PC-3 (cell line): ENCODE measurements at regions not wholly inside any gene's neighbourhood (a gene's known extent, or its start where the extent isn't known, plus 50 kb on each side); places are given as distances from the start of the nearest gene placed in this dataset.

Experiments
- ATAC-seq: fragments of 200-7000 bp; cut with Tn5 transposase; 2 replicates; pipeline ENCODE4 v1.9.1; 2020; ENCODE audit warnings: mild to moderate bottlenecking, moderate library complexity
- BruUV-seq: library from RNA; stranded (reverse); fragments of 400-500 nt; replicated peaks from 2 replicates; lab custom pipeline; 2021; lab: Mats Ljungman, UMichigan
- CTCF ChIA-PET: fragments of 300-600 bp; sonication (Branson Sonifier 250); formaldehyde crosslinking; loops from one replicate; lab custom pipeline; 2022; ENCODE audit warnings: antibody characterized with exemption; lab: Charles Lee
- POLR2A ChIA-PET: fragments of 300-600 bp; sonication (Branson Sonifier 250); formaldehyde crosslinking; loops from one replicate; lab custom pipeline; 2022; ENCODE audit warnings: antibody characterized with exemption; ENCODE audit not compliant: unreplicated experiment; lab: Charles Lee
- DNase-seq: peaks from one replicate; pipeline ENCODE4 v3.0.0-alpha.2; 2015
- H2AFZ ChIP-seq: fragments of 300-600 bp; sonication (generic); 2 replicates; pipeline ENCODE4 v1.6.0; 2016; ENCODE audit warnings: antibody characterized with exemption, low read length
- H3F3A ChIP-seq: fragments of 300-600 bp; sonication (generic); one replicate; pipeline ENCODE4 v1.6.0; 2017; ENCODE audit warnings: antibody characterized with exemption, low read length, control low read depth, mild to moderate bottlenecking; ENCODE audit not compliant: unreplicated experiment
- H3K27ac ChIP-seq: fragments of 300-600 bp; sonication (generic); 2 replicates; pipeline ENCODE4 v1.5.1; 2016; ENCODE audit warnings: mild to moderate bottlenecking, low read length
- H3K27me3 ChIP-seq: fragments of 300-600 bp; sonication (generic); 2 replicates; pipeline ENCODE4 v1.6.1; 2016; ENCODE audit warnings: low read length, mixed read lengths
- H3K36me3 ChIP-seq: fragments of 300-600 bp; sonication (generic); 2 replicates; pipeline ENCODE4 v1.6.1; 2016; ENCODE audit warnings: low read depth, mixed run types, low read length, mixed read lengths
- H3K4me1 ChIP-seq: fragments of 300-600 bp; sonication (generic); 2 replicates; pipeline ENCODE4 v1.5.1; 2016; ENCODE audit warnings: low read length; ENCODE audit not compliant: insufficient read depth
- H3K4me2 ChIP-seq: fragments of 300-600 bp; sonication (generic); 2 replicates; pipeline ENCODE4 v1.6.0; 2016; ENCODE audit warnings: low read length
- H3K4me3 ChIP-seq: fragments of 300-600 bp; sonication (generic); 2 replicates; pipeline ENCODE4 v1.5.1; 2016; ENCODE audit warnings: mild to moderate bottlenecking, low read length, mixed read lengths
- H3K79me2 ChIP-seq: fragments of 300-600 bp; sonication (generic); 2 replicates; pipeline ENCODE4 v1.6.1; 2017; ENCODE audit warnings: low read length, mixed read lengths
- H3K9ac ChIP-seq: fragments of 300-600 bp; sonication (generic); 2 replicates; pipeline ENCODE4 v1.6.0; 2016; ENCODE audit warnings: mild to moderate bottlenecking, low read length
- H3K9me2 ChIP-seq: fragments of 300-600 bp; sonication (generic); replicated peaks from 2 replicates; pipeline ENCODE4 v1.6.1; 2016; ENCODE audit warnings: mixed run types, low read length, mixed read lengths
- H3K9me3 ChIP-seq: fragments of 300-600 bp; sonication (generic); 2 replicates; pipeline ENCODE4 v1.6.1; 2016; ENCODE audit warnings: low read length, mixed read lengths
- H4K20me1 ChIP-seq: fragments of 300-600 bp; sonication (generic); 2 replicates; pipeline ENCODE4 v1.6.1; 2016; ENCODE audit warnings: low read length, mixed read lengths
- CTCF ChIP-seq: fragments of 300-600 bp; sonication (generic); conservative IDR thresholded peaks from 2 replicates; pipeline ENCODE4 v1.5.1; 2017; ENCODE audit warnings: antibody characterized with exemption, low read depth, mild to moderate bottlenecking, low read length
- EZH2 ChIP-seq: fragments of 300-600 bp; sonication (generic); IDR thresholded peaks from one replicate; pipeline ENCODE4 v1.6.1; 2017; ENCODE audit warnings: antibody characterized with exemption, mild to moderate bottlenecking, low read length; ENCODE audit not compliant: unreplicated experiment
- EZH2phosphoT487 ChIP-seq: fragments of 300-600 bp; sonication (generic); IDR thresholded peaks from 2 replicates; pipeline ENCODE4 v1.6.1; 2018; ENCODE audit warnings: mild to moderate bottlenecking, antibody characterized with exemption, low read length, borderline replicate concordance
- intact Hi-C: fragments of 100-400 bp; cut with micrococcal nuclease; formaldehyde crosslinking; loops from 2 replicates; pipeline ENCODE4 v1.9.0; 2023

DNA sequence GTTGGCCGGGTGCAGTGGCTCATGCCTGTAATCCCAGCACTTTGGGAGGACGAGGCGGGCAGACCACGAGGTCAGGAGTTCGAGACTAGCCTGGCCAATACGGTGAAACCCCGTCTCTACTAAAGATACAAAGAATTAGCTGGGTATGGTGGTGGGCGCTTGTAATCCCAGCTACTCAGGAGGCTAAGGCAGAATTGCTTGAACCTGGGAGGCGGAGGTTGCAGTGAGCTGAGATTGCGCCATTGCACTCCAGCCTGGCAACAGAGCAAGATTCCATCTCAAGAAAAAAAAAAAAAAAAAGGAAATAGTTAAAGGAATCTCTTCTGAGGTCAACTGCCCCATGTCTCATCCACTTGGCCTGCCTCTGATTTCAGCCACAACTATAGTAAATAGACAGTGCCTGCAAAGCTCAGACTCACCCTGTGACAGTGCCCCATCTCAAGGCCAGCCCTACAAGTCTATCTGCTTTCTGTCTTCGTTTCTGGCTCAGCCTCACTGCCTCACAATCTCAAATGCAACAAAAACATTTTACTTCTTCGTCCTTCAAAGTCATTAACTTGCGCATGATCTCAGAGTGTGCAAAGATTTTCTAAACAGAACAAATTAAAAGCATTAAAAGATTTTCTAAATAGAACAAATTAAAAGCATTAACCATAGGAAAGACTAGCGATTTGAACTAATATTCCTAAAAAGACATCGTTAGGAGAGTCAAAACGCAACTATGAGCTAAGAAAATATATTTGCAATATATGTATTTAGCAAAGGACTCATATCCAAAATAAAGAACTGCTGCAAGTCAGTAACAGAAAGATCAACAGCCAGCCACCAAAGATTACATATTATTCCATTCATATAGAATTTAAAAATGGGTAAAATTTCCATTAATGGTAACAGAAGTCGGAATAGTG, 65.0 kb upstream of the PRDX6 start:
- Histone ChIP-seq H3K36me3 (no peaks in the 10 kb centered on the region), H3K27ac (no peak overlapping the region), H3K4me3 (no peak overlapping the region), H3K27me3 (no peaks in the 10 kb centered on the region), H3K9me2 (no peaks in the 10 kb centered on the region), H4K20me1 (no peaks in the 10 kb centered on the region), H3K4me2 (no peak overlapping the region), H3K4me1 (peaks cover 25% of the 10 kb centered on the region), H3F3A (peaks cover 5% of the 10 kb centered on the region), H3K9me3 (no peaks in the 10 kb centered on the region), H3K9ac (no peak overlapping the region), H3K79me2 (no peaks in the 10 kb centered on the region), H2AFZ (no peak overlapping the region)
- CTCF ChIA-PET, result interaction anchor here (0.6 to 0.7 kb wide), 3 partner anchors 13 to 178 kb away, joined by 3 to 4 read pairs (median 3); no protein-coding TSS in a partner anchor
- TF ChIP-seq CTCF (no peak), EZH2 (no peak), EZH2phosphoT487 (no peak)
- DNase-seq (peak; percentile 88), ATAC-seq (peak; percentile 27; the same call in 1 of the 2 replicates)
- no TSS peak for BruUV-seq
- POLR2A ChIA-PET, result interaction anchor here (0.6 kb wide), 1 partner anchor 13 kb away, joined by 5 read pairs; no protein-coding TSS in a partner anchor
- intact Hi-C loops, result no loop called here

- Histone ChIP-seq H3K79me2 (no peaks in the 10 kb centered on the region), H3K9ac (no peak overlapping the region), H3K9me2 (no peaks in the 10 kb centered on the region), H3F3A (peaks cover 5% of the 10 kb centered on the region), H3K36me3 (no peaks in the 10 kb centered on the region), H3K4me3 (no peak overlapping the region), H3K27me3 (no peaks in the 10 kb centered on the region), H3K9me3 (no peaks in the 10 kb centered on the region), H3K27ac (no peak overlapping the region), H2AFZ (no peak overlapping the region), H3K4me1 (peaks cover 24% of the 10 kb centered on the region), H3K4me2 (no peak overlapping the region), H4K20me1 (no peaks in the 10 kb centered on the region)
- TF ChIP-seq CTCF (no peak), EZH2 (no peak), EZH2phosphoT487 (no peak)
- POLR2A ChIA-PET, result no interaction called here
- CTCF ChIA-PET, result no interaction called here
- no peak for DNase-seq
- ATAC-seq, result no peak
- BruUV-seq, result no TSS peak
- intact Hi-C loops, result no loop called here
Measured at GRCh38 chr1:173413271-173413707, 63.8 kb upstream of the PRDX6 start.

DNA sequence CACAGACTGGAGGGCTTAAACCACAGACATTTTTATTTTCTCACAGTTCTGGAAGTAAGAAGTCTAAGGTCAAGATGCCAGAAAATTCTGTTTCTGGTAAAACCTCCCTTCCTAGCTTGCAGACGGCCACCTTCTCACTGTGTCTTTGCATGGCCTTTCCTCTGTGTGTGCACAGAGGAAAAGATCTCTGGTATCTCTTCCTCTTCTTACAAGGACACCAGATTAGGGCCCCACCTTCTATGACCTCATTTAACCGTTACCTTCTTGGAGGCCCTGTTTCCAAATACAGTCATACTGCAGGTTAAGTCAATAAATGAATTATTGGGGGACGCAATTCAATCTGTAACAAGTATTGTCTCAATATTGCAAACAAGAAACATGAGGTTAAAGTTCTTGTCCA, 63.0 kb upstream of the PRDX6 start:
- no peaks in the 10 kb centered on the region for H3K79me2 ChIP-seq
- CTCF ChIA-PET, result no interaction called here
- H3F3A ChIP-seq, result peaks cover 5% of the 10 kb centered on the region
- H3K27me3 ChIP-seq, result no peaks in the 10 kb centered on the region
- no peaks in the 10 kb centered on the region for H4K20me1 ChIP-seq
- no peaks in the 10 kb centered on the region for H3K9me3 ChIP-seq
- H2AFZ ChIP-seq, result no peak overlapping the region
- ATAC-seq (no peak), DNase-seq (no peak)
- TF ChIP-seq EZH2phosphoT487, result no peak
- TF ChIP-seq CTCF, result no peak
- no peak for TF ChIP-seq EZH2
- intact Hi-C loops, result no loop called here
- POLR2A ChIA-PET, result no interaction called here
- H3K27ac ChIP-seq, result no peak overlapping the region
- H3K9me2 ChIP-seq, result no peaks in the 10 kb centered on the region
- no peak overlapping the region for H3K9ac ChIP-seq
- no TSS peak for BruUV-seq
- no peak overlapping the region for H3K4me3 ChIP-seq
- H3K4me1 ChIP-seq, result peaks cover 21% of the 10 kb centered on the region
- no peak overlapping the region for H3K4me2 ChIP-seq
- no peaks in the 10 kb centered on the region for H3K36me3 ChIP-seq
